Activated CD4-positive, alpha-beta T cell treated with anti-CD3 and anti-CD28 coated beads, Interleukin-2, amount 50 U/mL, for 24 hours (primary cell): ENCODE measurements at regions not wholly inside any gene's neighbourhood (a gene's known extent, or its start where the extent isn't known, plus 50 kb on each side); places are given as distances from the start of the nearest gene placed in this dataset.

Experiments used
- DNase-seq, 2 donors: peaks; one replicate each; pipeline ENCODE4 v3.0.0-alpha.2; 2020; ENCODE audit warnings: low read depth in 1 of 2, low spot score in 1 of 2

DNA sequence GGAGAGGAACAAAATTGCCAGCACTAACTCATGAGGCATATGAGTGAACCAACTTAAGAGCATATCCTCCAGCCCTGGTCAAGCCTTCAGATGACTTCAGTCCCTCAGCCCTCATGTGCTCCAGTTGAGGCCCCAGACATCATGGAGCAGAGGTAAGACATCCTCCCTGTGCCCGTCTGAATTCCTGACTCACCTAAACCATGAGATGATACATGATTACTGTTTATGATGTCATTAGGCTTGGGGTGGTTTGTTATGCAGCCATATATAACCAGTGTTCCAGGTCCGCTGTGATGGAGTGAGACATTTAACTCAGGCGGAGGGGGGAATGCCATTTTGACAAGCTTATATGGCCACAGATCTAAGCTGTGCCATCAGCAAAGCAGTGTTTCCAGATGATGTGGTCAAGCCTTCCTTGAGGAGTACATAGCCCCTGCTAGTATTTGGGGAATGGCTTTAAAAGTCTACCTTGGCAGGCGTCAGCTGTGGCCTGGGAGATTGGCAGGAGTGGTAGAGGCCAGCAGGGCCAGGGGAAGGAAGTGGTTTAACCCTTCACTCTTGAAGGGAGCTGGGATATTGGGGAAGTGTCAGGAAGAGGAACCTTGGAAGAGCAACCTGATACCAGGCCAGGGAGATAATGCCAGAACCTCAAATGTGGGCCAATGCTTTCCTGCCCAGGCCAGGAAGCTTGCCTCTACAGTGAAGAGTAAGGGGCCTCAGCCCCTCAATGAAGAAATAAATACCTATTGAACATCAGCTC, 343.0 kb upstream of the PODXL start:
- DNase-seq = no peak

DNA sequence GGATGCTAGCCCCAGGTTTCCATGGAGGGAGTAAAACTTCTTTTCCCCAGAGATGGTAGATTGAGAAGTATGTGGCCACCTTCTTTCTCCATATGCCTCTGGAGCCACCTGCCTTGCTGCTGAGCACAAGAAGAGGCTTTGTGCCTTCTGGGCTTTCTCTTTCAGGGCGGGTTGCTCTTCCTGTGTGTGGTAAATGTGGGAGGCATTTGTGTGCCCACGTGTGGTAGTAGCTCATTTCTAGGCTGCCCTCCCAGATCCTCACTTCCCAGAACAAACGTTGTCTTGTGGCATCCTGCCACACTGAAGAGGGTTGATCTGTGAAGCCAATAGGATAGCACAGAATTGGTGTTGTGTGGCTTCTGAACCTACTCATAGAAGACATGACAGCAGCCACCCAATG, 342.0 kb upstream of the PODXL start:
- no peak for DNase-seq

DNA sequence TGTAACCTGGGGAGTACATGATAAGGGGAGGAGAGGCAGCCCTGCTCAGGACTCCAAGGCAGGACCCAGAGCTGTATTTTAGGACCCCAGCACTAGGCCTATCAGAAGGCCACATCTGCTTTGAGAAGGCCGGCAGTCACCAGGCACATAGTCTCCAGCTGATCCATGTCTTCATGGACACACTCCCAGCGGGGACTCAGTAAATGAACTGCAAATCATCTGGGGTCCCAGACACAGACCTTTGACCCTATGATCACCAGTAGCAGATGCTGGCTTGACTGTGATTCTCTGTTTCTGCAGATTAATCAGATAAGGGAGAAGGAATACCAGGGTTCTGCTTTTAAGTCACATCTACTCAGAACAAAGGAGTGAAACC, 341.4 kb upstream of the PODXL start:
- no peak for DNase-seq

DNA sequence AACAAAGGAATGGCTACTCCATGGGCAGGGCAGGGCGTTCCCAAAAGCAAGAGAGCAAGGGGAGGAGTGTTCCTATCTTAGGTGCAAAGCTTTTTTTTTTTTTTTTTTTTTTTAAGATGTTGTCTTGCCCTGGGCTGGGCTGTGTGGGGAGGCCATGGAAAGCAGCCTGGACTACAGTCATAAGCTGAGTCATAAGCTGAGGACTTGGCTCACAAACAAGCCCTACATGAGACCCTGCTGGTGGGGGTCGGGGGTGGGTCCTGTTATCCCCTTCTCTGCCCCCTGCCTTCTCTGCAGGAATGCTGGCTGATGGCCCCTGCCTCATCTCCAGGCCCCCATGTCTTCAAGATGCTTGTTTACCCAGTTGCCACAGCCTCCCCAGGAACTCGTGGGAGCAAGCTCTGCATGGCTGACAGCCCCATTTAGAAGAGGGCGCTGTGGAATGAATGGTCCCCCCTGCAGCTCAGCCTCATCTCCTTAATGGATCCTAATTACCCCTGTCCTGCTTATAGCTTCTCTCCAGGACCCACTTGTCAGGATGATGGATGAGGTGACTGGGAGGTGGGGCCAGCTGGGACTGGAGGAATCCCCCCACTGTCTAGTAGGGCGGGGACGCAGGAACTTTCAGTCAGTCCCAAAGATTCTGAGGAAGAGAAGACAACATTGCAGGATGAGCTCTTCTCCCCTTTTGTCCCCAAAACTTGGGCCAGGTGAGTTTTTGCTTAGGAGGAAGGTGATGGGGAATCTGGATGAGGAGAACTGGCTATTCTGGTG, 340.8 kb upstream of the PODXL start:
- no peak for DNase-seq

DNA sequence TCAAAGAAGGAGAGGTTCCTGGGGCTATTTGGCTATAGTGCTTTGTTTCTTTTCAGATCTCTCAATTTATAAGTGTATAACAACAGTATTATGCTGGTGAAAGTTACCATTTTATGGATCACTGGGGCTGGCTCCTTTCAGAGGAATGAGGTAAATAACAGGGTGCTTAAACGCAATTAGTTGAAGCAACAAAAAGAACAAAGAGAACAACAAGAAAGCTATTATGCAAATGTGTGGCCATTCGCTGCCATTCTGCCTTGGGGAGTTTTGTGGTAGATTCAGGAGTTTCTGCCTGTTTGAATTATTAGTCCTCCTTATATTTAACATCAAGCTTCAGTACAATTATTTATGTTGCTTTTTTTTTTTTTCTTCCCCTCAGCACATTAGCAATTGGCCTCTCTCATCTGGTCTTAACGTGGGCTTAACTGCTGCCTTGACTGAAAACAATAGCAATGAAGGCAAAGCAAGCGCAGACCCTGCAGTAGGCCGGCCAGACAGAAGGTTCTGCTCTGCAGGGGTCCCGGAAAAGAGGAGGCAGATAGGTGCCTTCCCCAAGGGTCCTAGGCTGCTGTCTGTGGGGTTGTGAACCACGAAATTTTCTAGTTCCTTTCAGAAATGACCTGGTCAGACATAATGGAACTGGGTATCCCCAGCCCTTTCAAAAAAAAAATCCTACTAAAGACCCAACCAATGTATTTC, 339.9 kb upstream of the PODXL start:
- DNase-seq = no peak

DNA sequence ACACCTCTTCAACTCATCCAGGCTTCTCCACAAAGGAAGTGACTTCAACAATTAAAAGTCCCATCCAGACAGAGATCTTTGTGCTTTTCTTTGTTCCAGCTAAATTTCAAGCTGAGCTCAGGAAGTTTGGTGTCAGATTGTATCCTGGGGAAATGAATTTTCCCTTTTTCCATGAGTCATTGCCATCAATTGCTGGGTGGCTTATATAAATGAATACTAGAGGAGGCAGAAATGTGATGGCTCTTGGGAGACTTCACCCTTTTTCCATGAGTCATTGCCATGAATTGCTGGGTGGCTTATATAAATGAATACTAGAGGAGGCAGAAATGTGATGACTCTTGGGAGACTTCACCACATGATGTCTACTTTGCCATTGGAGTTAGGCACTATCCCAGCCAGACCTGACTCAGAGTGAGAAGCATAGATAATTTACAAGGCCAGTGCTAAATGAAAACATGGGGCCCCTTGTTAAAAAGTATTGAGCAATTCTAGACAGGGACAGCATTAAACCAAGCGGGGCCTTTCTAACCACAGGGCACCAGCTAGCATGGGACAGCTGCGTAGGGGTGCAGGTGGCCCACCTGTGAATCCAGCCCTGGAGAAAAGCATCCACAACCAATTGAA, 339.2 kb upstream of the PODXL start:
- no peak for DNase-seq

DNA sequence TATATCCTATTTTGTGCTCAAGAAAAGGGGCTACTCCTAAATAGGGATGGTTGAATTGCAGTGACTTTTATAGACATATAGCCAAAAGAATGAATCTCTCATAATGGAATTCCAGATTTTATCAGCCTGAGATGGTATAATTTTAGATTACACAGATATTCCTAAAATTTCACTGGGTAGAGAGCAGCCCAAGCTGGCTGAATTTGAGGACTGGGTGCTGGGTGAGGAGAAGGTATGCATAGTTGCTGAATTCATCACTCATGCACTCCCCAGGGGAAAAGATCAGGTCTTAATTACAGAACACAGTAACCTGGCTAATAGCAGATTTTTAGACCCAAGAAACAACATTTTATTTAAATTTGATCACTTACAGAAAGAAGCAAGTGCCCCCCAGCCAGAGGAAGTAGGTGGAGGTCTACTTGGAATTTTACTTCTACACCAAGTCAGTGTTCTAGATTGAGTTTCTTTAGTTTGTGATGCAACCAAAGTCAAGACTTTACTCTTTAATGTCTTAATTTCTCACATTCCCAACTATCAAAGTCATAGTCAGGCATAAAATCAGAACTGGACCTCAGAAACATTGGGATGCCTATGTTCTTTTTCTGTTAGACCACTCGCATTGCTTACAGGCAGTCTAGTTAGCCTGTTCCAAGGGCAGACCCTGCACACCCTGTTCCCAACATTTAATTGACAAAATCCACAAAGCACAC, 337.4 kb upstream of the PODXL start:
- DNase-seq = no peak

DNA sequence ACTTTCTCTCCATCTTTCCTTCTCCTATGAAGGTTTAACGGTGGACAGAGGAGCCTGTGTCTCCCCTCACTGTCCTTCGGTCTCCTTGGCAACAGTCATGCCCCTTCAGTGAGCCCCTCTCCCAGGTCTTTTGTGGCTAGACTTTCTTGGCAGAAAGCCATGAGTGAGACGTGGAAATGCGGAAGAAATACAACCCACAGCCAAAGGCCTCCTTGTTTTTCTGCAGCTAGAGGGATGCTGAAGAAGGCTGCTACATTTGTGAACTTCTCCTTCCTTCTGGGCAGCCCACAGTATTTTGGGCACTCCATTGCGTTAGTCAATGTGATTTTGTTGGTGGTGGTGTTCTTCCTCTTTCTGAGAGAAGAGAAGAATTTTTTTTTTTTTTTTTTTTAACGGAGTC, 333.7 kb upstream of the PODXL start:
- DNase-seq = no peak

DNA sequence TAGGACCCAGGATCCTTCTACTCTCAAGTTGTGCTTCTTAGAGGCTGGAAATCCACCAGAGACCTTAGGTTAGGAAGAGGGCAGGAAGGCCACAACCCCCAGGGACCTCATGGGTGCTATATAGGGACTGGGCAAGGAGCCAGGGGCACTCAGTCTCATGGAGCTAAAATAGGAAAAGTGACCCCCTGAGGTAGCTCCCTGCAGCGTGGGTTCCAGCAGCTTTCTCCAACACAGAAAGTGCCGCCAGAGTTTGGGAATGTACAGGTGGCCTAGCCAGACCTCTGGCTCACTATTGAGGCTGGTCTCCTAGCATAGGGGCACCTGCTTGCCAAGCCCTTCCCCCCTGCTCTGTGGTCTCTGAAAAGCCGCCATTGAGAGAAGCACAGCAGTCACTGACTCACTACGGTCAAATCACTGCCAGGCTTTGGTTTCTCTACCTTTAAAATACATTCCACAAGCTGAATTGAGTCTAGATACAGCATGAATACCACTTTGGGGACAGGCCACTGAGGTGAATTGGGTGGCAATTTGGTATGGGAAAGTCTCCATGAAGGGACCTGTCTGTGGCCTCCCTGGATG, 333.2 kb upstream of the PODXL start:
- no peak for DNase-seq

DNA sequence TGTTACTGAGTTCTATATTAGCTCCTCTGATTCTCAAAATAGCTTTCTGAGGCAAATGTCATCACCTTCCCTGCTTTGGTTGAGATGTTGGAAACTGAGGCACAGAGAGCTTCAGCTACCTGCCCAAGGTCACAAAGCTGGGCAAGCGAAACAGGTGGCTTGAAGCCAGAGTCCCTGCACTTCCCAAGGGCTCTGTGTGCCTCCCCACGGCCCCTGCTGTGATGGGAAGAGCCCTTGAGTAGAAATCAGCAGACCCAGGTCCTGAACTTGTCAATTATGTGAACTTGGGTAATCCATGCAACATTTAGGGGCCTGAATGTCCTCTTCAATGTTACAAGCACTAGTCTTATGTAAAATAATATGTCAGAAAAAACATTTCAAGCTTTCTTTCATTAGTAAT, 327.3 kb upstream of the PODXL start:
- DNase-seq = no peak

DNA sequence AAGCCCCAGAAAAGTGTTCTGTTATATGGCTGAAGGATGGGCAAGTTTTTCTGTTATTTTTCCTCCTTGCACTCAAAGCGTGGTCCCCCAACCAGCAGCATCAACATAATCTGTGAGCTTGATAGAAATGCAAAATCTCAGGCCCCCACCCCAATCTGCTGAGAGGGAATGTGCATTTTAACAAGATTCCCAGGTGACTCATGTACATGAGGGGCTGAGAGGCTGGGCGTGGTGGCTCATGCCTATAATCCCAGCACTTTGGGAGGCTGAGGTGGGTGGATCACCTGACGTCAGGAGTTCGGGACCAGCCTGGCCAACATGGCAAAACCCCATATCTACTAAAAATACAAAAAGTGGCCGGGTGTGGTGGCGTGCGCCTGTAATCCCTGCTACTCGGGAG, 326.8 kb upstream of the PODXL start:
- no peak for DNase-seq

DNA sequence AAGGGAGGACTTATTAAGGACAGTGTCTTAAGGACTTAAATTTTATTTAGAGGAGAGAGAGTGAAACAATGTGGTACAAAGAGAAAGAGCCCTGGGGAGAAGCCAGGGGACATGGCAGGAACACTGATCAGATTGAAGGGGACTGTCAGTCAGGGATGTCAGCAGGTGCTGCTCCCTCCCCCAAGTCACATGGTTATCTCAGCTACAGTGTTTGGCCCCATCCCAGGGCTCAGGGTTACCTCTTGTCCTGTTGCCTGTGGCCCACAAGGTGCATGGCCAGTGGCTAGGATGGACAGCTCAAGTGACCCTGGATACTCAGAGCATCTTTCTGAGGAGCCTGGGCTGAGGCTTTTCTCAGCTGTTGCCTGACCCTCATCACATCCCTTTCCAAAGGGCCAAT, 325.9 kb upstream of the PODXL start:
- DNase-seq = no peak

DNA sequence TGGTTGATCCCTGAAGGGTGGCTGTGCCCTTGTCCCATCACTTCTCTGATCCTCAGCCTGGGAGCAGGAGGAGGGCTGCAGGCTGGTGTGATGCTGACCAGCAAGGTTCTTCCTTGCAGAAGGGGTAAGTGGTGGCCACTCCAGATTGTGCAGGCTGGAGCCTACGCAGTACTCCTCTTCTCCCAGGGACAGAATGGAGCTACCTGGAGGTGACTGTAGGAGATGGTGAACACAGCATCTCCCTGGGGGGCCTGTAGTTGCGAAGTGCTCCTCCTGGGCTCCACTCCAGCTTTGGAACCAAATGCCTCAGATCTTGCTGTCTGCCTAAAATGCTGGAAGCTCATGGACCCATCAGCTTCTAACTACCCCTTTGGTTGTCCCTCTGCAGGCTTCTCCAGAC, 323.6 kb upstream of the PODXL start:
- no peak for DNase-seq

DNA sequence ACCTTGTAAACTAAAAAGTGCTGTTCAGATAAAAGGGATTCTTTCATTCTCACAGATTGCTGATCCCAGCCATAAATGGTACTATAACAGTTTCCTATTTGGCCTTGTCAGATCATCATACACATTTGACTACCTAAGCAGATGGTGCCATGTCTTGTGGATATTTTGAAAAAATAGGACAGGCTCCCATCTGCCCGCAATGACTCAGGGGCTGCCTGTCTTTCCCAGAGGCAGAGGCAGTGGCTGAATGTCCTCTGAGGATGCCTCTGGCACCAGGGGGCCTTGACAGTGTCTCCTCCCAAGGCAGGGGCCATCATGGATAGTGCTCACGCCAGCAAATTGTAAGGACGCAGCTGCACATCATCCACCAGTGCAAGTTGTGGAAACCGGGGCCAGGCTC, 323.0 kb upstream of the PODXL start:
- no peak for DNase-seq

DNA sequence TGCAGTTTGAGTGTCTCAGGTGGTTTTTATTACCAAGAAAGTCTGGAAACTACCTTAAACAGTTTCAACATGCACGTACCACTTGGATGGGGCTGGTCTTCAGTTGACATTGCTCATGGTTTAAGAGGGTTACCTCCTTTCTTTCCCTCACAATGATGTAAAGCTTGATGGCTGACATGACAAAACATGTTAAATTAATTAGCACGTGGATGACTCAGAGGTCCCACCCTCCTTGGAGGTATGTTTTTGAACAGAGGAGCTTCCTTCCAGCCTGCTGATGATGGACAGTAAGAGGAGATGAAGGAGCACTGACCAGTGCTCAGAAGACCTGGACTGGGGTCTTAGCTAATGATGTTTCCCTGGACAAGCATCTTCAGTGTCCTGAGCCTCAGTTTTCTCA, 322.3 kb upstream of the PODXL start:
- DNase-seq = no peak

DNA sequence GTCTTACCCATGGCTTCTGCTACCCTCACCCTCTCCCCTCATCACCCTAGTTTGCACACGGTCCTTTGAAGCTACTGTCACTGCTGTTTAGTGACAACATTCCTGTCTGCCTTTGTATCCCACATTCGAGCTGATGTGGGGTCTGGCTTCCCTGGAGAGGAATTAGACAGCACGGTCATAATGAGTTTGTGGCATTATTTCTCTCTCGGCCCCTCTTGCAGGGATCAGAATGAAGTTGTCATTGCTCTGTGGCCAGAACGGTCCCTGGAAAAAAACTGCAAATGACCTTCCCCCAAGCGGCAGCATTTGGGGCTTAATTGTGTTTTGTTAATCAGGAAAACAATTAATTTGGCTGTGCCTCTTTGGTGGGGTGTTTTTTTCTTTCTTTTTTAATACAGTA, 317.2 kb upstream of the PODXL start:
- DNase-seq = no peak

DNA sequence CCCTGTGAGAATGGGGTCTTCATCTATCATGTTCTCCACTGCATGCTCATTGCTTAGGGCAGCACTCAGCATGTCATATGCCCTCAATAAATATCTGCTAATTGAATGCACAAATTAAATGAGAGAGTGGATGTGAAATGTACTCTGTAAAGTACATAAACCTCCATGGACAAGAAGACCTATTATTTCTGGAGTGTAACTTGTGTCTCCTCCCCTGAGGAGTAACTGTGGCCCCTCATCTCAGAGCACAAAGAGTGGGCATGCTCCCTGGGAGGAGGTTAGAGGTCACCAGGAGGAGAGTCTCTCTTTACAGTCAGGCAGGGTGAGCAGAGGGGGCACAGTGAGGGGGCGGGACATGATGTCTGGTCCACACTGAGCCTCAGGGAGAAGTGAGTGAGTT, 313.6 kb upstream of the PODXL start:
- DNase-seq = no peak

DNA sequence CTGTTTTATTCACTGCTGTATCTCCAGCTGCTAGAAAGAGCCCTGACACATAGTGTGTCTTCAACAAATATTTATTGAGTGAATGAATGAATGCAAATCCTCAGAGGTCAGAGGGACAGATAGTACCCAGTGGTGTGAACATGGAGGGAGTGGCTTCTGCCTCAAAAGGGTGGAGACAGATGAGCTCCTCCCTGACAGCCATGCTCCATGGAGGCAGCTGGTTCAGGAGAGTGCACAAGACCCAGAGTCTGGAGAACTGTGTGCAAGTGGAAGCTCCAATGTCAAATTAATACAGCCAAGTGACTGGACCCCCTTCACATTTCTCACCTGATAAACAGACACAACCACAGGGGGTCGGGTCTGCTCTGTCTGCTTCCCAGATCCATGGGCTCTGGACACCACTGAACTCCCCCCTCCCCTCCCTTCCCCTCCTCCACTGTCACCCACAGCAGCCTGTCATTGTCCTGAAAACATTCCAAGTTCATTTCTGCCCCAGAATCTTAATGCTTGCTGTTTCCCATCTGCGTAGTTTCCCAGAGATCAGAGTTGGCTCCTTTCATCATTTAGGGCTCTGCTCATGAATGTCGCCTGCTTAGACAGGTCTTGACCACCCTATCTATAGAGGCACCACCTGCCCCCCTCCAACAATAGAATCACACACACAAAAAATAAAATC, 312.9 kb upstream of the PODXL start:
- no peak for DNase-seq

DNA sequence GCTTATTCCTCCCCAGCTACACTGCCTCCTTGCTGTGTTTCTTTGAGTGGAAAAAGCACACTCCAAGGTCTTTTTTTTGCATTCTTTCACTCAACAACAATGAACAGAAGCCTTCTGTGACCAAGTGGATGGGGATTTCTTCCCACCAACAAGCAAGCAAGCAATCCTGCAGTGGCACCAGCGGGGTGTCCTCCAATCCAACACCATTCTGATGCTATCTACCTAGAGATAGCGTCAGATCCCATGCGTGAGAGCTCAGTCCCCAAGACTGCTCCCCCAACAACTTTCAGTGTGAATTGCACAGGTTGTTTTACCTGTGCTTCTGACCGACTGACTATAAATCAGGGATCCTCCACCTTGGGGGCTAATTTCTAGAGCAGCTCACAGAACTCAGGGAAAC, 311.0 kb upstream of the PODXL start:
- no peak for DNase-seq

DNA sequence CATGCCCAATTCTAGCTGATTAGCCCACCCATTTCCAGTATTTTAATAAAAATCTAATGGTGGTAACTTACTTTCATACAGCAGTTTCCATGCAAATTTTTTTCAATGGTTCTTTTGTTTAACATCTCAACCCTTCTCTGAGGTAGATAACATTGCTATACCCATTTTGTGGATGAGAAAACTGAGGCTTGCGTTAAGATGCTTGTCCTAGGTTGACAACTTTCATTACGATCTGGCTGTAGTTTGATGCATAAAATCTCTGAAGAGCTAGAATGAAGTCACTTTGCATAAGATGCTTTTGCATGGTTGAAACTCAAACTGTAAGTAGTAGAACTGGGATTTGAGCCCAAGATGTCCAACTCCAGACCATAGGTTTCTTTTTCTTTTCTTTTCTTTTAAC, 309.5 kb upstream of the PODXL start:
- DNase-seq = no peak
